Glomerular visceral epithelial cell (primary cell): ENCODE measurements at regions not wholly inside any gene's neighbourhood (a gene's known extent, or its start where the extent isn't known, plus 50 kb on each side); places are given as distances from the start of the nearest gene placed in this dataset.

Source experiments
- DNase-seq: peaks from one replicate; pipeline ENCODE4 v3.0.0-alpha.2; 2016; ENCODE audit errors: extremely low spot score

DNA sequence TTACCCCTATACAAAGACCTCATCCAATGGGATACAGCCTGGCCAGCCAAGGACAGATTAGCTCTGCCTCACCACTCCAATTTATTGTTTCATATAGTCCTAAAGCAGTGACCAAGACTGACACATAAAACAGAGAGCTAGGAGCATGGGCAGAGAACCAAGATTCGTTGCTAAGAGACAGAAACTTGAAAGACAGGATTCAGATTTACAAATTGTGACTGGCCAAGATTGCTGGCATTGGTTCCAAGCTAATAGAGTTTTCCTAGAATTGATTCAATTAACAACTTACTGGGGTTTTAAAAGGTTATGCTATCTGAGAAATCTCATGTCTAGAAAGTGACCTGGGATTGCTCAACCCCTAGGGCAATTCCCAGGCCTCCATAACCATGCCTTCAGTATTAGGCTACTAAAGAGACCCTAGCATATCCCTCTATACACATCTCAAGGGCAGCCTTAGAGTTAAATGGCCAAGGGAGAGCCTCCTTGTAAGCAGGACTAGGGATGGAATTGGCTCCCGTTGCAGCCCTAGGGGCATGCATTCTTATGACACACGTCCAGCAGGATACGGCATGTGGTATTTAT, 75.6 kb downstream of the ICOS start:
- no peak for DNase-seq

DNA sequence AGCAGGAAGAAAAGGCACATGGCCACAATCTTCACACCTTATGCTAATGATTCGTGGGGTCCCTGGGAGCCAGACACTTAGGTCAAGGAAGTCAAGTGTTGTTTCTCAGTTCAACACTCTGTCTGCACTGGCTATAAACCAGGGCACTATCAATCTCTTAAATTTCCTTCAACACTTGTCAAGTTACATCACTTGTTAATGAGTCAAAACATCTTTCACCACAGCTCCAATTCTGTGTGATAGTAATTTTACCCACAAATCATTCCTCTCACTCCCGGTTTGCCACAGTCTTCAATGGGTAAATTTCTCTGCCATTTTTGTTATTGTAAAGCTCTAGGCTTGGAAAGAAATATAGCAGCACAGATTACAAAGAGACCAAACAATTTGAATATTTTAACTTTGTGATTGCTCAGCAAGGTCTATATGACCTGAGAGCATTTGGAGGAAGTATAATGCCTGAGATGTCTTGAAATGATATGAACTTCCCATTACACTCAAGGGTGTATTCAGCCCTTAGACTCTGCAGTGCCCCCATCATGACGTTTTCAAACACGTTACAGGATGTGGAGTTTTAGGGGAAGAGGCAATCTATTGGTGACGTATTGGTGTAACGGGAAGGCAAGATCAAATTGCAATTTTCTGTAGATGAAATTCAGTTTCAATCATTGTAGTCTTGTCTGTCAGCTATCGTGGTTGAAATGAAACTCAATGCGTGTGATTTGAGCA, 78.7 kb downstream of the ICOS start:
- no peak for DNase-seq

DNA sequence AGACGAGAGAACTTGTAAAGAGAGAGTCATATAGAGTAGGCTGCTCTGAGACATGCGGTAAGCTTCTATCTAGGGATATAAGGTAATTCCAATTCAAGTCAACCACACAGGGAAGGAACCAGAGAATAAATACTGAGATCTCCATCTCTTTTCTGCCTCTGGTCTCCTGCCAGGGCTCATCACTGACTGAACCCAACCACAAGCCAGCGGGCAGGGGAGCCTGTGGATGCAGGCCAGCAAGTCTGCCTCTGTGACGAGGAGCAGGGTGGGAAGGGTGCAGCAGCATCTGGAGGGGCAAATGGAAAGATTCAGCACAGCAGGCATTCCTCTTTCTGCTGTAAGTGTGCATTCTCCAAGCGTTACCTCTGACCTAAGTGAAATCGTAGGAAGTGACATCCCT, 82.2 kb downstream of the ICOS start:
- DNase-seq = no peak

DNA sequence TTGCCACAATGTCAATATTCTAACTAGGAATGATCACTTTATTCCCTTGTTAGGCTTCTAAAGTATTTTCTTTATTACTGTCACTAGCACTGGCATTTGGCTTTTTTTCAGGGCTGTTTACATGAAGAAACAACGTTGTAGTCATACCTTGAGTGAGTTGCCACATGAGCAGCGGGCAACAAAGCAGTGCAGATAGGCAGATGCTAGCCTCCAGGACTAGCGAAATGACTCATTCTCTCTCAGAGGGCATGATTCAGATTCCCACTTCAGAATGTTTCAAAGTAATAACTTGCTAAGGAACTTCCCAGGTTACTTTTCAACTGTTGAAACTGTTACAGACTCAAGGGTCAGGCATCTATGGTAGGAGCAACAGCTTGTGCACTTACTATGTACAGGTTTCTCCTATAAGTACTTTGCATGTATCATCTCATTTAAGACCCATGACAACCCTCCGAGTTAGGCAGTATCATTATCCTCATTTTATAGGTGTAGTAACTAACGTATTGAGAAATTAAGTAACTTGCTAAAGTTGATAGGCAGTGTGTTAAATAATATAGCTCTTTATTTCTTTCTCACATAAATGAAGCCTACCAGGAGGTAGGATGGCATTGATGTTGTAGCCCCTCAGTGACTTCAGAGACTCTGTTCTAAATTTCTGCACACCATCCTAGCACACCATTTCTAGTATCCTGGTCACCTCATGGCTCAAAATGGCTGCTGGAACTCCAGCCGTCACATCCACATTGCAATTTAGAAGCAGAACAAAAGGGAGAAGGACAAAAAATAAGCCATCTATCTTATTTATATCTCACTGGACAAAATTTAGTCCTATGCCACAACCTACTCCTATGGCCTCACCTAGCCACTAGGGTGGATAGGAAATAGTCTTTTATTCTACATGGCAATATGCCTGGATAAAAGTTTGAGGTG, 83.3 kb downstream of the ICOS start:
- DNase-seq = peak; percentile 52

DNA sequence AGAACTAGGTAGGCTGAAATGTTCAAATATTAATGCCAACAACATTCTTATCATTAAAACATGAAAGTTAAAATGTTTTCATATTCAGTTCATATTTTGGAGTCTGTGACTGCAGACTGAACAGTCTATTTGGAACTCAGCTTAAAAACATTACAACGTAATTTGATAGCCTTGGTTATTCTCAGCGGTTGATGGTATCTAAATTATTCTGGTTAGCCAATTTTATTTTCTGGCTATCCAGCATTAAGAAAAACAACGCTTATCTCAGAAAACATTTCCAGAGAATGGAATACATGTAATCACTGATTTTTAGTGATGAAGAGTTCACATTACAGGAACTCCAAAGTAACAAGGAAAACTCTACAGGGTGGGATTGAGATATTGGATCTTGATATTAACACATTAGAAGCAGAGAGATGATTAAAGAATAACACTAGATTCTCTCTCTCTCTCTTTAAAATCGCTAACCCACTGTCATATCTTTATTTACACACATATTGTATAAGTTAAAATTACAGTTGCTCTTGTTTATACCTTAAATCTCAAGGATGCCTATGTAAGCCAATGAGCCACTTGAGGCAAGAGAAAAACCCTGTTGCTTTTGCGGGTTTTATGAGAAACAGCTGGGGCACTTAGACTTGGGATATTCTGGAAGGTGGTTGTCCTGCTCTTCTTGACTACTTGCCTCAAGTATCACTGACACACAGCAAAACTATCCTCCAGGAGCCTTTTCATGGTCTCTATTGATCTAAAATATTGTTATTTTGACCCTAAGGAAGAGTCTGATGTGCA, 84.9 kb downstream of the ICOS start:
- no peak for DNase-seq

DNA sequence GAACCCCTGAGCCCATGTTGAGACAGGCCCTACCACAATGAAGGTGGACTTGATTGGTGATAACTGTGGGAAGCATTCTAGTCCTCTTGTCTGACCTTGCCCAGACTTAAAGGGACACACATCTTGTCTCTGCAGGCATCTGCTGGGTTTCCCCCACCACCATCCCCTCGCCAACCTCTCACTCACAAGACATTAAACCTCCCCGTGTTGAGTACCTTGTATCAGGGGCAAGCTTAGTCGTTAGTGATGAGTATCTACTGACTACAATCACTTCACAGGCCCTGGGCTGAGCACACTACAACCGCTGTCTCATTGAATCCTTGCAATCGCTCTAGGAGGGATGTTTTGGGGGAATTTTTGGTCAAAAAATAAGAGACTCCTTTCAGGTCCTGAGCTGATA, 86.0 kb downstream of the ICOS start:
- DNase-seq = no peak

DNA sequence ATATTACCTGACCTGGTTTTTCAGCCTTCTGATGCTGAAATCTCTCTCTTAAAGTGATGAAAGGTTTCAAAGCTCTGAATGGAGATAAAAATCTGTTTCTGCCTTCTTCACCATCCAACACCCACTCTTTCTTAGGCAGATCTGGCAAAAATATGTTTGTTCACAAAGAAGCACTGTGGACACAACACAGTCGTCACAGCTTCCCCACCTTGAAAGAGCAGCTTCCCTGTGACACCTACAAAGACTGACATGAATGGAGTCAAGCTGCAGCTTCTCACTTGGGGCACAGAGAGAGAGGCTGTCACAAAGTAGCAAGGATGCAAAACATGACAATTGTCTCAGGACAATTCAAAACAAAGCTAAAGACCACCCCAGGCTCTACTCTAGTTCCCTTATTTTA, 86.5 kb downstream of the ICOS start:
- no peak for DNase-seq

DNA sequence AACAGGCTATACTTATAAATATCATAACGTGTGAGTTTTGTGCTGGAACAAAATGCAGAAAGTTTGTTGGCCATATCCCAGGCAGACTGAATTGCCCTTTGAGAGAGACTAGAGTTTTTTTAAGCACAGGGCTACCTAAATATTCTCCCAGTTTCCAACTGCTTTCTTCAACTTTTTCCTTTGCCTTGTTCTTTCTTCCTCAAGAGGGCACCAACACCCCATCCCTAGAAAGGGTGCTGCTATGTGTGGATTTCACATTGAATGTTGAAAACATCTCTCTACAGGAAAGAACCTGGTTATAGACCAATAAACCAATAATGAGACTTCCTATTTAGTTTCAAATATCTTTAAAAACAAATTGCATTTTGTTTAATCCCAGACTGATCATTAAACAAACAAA, 87.9 kb downstream of the ICOS start:
- DNase-seq = peak; percentile 17

DNA sequence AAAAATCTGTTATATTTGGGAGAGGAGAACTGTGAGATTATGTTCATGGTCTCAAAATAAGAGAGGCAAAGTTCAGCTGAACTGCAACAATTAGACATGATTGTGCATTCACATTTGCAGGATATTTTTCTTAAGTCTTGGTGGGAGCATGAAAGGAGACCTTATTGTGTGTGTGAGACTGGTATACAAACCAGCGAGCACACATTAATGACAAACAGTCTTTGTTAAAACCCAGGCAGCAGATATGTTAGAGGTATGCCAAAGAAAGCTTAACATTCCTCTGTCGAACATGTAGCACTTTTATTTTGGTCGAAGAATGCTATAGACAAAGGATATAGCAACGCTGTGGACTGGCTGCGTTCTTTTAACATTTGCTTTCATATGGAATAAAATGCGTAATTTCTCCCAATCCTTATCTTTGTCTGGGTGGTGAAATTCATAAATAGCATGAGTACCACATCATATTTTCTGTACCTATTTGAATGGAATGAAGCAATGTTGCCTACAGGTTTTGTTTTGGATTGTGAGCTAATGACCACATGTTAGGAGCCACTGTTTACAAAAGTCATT, 88.4 kb downstream of the ICOS start:
- no peak for DNase-seq

DNA sequence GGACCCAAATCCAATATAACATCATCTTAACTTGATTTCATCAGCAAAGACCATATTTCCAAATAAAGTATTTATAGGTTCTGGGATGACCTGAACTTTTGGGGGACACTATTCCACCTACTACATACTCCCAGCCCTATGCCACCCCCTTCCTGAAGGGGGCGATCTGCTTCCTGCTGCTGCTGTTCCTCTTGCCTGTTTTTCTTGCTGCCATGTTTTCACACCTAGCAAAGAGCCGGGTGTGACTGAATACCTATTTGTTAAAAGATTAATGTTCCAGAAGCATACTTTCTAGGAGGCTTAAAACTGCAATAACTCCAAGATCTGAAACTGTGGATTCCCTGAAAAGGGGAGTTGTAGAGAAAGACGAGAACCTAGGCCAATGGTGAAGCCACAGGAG, 89.7 kb downstream of the ICOS start:
- no peak for DNase-seq

DNA sequence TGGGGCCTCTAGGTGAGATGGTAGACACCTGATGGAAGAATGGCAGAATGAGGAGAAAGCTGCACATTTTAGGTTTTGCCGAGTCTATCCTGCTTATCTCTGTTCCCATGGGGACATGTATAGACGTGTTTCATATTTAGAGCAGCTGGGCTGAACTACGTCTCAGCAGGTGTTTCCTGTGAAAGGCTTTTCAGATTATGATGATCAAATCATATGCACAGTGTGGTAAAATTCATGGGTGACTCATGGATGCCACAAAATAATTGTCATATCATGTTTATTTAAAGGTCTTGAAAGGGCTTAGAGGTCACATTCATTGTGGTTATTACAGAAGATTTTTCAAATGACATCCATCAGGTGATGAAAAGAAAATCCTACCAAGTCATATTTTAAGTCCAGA, 90.5 kb downstream of the ICOS start:
- DNase-seq = peak; percentile 40

DNA sequence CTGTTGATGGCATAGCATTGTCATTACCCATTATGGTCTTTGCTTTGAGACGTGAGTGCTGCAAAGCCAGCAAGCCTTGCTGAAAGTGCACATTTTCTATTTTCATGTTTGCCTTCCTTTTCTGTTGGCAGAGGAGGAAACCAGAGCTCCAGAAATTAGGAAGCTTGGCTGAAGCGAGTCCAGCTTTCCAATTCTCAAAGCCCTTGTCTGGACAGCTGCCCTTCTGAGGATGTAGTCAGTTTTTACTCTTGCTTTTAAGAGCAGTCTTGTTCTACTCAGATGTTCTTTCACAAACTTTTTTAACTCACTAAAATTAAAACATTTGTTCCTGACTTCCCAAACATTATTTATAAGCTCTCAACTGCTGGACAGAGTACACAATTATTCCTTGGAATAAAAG, 93.8 kb downstream of the ICOS start:
- DNase-seq = no peak

DNA sequence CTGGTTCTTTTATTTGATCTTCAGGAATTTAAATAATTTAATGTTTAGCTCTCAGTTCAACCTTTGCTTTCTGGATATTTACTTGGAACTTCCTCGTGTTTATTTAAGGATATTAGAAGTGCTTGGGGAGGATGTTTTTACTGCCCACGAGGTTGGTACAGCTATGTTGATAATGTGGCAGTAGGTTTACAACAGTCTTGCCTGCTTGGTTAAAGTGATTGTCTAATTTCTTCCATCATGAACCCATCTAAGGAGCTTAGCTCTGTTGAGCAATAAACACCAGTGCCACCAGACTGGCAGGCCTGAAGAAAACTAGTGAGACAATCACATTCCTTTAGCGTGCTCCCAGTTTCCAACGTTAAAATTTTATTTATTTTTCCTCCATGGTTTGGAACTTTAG, 94.5 kb downstream of the ICOS start:
- DNase-seq = no peak

DNA sequence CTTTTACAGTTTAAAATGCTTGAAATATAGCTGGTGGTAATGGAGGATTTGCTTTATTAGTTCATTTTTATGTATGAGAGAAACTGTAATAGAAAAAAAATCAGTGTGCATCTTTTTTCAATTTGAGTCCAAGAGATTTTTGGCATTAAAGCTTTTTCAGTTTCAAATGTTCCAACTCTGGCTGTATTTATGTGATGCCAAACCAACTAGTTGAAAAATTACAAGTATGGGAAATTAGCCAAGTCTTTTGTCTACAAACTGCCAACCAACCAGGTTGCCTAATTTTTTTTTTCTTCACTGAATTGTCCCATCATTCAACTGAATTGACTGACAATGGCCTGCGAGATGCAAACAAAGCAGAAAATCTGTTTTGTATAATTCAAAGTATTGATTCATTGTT, 95.7 kb downstream of the ICOS start:
- no peak for DNase-seq

DNA sequence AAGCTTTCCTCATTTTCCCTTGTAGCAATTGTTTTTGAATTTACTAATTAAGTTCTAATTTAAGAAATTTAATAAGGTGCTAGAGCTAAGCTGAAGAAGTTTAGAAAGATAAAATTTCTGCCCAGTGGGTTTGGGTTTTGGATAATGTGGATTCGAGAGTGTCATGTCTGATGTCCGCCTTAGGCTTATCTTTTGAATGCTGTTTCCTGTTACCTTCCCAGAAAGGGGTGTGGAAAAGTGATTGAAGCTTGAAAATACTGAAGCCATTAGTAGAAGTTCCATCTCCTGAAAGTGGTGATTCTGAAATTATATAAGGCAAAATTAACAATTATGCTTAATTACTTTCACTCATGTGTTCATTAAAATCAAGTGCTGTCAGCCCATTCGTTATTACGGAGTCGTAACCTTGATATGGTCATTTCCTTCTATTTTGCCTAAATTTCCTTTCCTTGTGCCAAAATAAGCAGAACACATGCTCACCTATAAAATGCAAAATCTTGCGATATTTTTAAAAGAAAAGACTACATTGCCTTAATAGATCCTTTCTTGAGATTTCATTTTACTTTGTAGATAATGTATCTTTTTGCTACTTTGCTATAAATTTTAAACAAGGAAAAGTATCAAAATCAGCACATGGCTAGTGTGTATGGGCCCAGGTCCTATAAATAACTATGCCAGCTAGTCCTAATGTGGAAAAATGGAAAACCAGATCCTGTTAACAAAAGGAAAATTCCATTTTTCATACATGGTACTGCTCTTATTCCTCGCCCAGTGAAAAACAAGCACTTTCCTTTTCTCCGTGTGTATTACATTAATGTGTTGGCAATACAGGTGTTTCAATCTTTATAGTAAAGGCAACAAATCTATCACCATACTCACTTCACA, 97.3 kb downstream of the ICOS start:
- DNase-seq = no peak

DNA sequence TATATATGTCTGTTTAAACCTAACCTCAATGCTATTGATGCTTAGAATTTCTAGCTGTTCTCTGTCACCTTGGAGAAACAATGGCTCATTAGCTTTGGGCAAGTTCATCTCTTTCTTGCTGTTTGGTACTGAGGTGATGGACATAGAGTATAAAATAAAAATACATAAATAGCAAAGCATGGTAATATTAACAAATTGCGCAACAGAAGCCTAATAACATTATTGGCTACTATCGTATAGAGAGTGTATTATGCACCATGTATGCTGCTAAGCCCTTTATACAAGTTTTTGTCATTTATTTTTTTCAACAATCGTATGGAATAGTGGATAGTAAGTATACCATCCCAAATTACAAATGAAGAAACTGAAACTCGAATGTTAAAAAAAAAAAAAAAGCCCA, 100.1 kb downstream of the ICOS start:
- DNase-seq = no peak

DNA sequence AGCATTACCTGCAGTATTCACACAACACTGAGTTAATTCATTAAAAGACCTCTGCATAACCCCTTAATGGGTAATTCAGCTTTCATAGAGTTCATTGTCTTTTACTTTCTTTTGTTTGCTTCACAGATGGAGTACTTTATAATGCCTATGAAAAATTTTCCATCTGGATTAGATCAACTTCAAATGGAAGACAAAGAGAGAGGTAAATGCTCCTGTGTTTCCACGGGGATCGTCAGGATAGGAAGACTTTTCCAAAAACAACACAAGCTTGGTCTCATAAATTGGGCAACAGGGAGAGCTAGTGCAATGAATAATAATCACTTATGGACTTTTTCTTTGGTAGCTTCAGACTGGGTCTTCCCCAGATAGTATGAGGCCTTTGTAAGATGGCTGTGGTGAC, 100.7 kb downstream of the ICOS start:
- DNase-seq = no peak

DNA sequence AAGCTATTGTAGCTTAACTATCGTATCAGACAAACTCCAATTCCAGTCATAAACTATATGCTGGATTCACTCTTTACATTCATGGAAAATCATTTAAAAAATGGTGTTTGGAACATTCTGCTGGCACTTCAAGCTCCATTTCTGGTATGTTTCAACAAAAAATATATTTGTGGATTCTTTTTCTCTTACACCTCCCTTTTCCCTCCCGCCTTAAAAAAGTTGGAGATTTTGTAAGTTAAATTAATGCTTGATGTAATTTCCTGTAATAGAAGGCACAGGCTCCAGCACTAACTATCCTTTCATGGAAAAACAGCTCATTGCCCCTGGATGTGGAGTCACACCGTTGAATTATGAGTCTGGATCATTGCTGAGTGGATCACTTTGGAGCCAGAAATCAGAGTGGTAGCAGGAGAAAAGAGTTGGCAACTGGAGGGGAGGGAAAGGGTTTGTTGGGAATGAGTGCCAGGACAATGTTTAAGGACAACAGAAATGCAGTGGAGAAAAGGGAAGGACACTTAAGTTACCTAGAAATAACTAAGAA, 102.8 kb downstream of the ICOS start:
- DNase-seq = no peak

DNA sequence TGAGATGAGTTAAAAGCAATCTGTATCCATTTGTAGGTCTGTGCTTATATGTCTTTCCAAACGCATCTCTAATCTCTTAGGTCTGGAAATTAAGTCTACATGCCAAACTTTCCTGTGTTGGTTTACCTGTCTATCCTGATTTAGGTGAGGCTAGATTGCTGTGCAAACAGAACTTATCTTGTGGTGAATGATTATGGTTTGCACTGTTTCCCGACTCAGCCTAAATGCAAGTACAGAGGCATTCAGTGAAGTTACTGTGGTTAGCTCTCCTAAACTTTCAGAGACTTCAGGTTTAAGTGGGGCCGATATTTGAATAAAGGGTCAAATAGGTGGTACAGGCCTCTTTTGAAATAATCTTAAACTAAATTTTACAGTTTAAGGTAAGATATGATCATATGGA, 103.5 kb downstream of the ICOS start:
- no peak for DNase-seq

DNA sequence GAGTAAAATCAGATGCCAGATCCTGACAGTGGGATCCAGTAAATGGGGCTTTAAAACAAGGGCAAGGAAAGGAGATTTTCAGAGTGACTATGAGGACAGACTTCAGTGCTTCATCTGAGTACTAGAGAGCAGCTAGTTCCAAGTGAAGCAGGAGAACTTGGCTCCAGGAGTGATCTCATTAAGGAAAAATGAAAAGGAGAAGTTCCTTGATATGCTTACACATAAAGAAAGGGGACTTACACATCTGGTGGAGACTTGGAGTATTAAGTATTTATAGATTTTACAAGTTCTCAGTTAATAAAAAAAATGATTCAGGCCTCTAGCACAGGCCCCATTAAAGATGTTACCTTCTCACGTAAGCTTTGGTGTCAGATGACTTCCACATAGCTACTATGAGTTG, 105.8 kb downstream of the ICOS start:
- DNase-seq = no peak
